ENCODE measurements at regions not wholly inside any gene's neighbourhood (a gene's known extent, or its start where the extent isn't known, plus 50 kb on each side); places are given as distances from the start of the nearest gene placed in this dataset.
A peak's percentile ranks its signal among the peaks of the same experiment; 100 is the strongest.

DNA sequence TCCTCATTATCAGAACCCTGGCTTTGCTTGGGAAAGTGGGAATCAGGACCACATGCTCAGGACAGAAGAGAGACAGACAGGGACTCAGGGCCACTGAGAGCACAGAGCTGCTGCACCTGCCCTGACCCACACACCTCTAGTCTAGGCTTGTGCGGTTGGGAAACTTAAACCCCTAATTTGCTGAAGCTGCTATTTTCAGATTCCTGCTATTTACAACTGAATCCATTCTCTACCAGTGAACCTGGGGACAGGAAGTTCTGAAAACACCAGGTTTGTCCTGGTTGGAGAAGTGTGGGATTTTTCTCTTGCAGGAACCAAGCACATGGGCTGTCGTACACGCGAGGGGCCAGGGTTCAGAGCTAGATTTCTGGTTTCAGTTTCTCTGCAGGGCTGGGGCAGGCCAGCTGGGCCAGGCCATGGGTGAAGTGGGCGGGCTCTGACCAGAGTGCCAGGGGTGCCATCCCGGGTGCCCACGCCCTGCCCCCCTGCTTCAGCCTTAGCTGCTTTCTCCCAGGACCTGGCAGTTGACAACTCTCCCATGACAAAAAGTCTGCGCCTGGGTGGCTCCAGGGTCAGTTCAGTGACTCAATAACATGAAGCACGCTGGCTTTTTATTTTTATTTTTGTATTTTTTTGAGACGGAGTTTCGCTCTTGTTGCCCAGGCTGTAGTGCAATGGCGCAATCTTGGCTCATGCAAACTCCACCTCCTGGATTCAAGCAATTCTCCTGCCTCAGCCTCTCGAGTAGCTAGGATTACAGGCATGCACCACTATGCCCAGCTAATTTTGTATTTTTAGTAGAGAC, 51.3 kb upstream of the SLC1A4 start:
- TF ChIP-seq POLR2AphosphoS5 (IDR thresholded peaks at IDR 0.05) (no peak), EP300 (IDR thresholded peaks at IDR 0.05; ENCODE audit: low read depth) (no peak), POLR2A (IDR thresholded peaks at IDR 0.05) (no peak)
- TF ChIP-seq, protein P1, sequence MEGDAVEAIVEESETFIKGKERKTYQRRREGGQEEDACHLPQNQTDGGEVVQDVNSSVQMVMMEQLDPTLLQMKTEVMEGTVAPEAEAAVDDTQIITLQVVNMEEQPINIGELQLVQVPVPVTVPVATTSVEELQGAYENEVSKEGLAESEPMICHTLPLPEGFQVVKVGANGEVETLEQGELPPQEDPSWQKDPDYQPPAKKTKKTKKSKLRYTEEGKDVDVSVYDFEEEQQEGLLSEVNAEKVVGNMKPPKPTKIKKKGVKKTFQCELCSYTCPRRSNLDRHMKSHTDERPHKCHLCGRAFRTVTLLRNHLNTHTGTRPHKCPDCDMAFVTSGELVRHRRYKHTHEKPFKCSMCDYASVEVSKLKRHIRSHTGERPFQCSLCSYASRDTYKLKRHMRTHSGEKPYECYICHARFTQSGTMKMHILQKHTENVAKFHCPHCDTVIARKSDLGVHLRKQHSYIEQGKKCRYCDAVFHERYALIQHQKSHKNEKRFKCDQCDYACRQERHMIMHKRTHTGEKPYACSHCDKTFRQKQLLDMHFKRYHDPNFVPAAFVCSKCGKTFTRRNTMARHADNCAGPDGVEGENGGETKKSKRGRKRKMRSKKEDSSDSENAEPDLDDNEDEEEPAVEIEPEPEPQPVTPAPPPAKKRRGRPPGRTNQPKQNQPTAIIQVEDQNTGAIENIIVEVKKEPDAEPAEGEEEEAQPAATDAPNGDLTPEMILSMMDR (IDR thresholded peaks at IDR 0.05) = no peak
- Histone ChIP-seq H3K4me3 (no peak overlapping the region), H3K27ac (peak overlapping the region in 2 of 4 donors; percentile 5 to 58), H3K36me3 (no peaks in the 10 kb centered on the region), H3K27me3 (no peaks in the 10 kb centered on the region), H3K4me1 (peaks cover 0 to 4% (median 0%) of the 10 kb centered on the region in 4 donors), H3K9me3 (no peaks in the 10 kb centered on the region)
- DNase-seq = peak; percentile 66
- in situ Hi-C loops (cut with MboI; ENCODE audit: low pct_ligation_motif_present in 1 of 4, low pct_unique_long_range_greater_than_20kb in 1 of 4, low sequenced_read_pairs in 3 of 4) (no loop called here), intact Hi-C loops (cut with DNase I; ENCODE audit: low total_unique reads) (no loop called here)
- 64% methylated on average over 13 of the region's 13 CpGs; no CpG with 5 or more reads in 1 of the 2 donors for WGBS, 2 donors (ENCODE audit: low coverage in 1 of 2)

DNA sequence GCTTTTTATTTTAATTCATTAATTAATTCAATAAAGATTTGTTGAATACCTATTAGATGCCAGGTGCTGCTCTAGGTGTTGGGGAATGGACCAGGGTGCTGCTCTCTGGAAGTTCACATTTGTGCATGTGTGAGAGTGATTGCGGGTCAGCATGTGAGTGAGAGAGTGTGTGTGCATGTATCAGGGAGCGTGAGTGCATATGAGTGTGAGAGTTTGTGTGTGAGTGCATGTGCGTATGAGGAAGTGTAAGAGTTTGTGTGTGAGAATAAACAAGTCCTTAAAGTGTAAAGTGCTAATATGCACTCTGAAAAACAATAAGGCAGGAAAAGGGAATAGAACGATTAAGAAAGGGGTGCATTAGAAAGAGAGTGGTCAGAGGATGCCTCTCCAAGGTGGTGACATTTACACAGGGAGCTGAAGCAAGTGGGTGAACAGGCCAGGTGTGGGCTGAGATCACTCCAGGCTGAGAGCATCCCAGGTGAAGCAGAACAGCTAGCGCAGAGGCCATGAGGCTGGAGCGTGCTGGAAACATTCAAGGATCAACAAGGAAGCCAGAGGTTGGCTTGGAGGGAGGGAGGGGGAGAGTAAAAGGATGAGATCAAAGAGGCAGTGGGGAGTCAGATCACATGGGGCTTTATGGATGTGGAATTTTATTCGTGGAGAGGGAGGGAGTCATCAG, 50.5 kb upstream of the SLC1A4 start:
- Histone ChIP-seq H3K27me3 (no peaks in the 10 kb centered on the region), H3K36me3 (no peaks in the 10 kb centered on the region), H3K27ac (peak overlapping the region in 1 of 4 donors; percentile 58), H3K4me3 (no peak overlapping the region), H3K4me1 (peaks cover 0 to 4% (median under 1%) of the 10 kb centered on the region in 4 donors), H3K9me3 (no peaks in the 10 kb centered on the region)
- no peak for DNase-seq
- in situ Hi-C loops (cut with MboI; ENCODE audit: low pct_ligation_motif_present in 1 of 4, low pct_unique_long_range_greater_than_20kb in 1 of 4, low sequenced_read_pairs in 3 of 4) (no loop called here), intact Hi-C loops (cut with DNase I; ENCODE audit: low total_unique reads) (no loop called here)
- WGBS, 2 donors (ENCODE audit: low coverage in 1 of 2) = 64 to 74% methylated on average over 5 to 7 of the region's 7 CpGs
- TF ChIP-seq POLR2AphosphoS5 (IDR thresholded peaks at IDR 0.05) = no peak
- TF ChIP-seq EP300 (IDR thresholded peaks at IDR 0.05; ENCODE audit: low read depth) = no peak
- TF ChIP-seq, protein P1 (IDR thresholded peaks at IDR 0.05) = no peak
- no peak for TF ChIP-seq POLR2A (IDR thresholded peaks at IDR 0.05)

DNA sequence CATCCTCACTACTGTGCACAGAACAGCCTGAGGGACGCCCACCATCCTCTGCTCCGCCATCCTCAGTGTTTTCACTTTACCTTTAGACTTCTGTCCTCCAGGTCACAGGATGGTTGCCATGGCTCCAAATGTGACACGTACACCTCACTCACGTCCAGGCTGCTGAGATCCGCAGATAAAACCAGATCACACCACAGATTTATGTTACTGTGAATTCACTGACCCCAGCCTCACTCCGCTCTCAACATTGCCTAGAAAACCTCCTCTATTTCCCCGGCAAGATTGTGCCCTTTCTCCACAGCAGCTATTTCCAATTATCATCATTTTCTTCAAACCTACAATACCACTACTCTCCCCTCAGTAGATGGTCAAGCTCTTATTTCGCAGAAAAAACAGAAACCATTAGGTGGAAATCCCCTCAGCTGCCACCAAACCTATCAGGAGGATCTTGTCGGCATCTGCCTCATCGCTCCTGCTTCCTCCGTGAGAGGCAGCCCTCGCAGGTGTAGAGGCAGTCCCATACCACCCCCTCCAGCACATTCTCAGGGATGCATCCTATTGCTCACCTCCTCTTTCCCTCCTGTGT, 49.8 kb upstream of the SLC1A4 start:
- TF ChIP-seq EP300 (IDR thresholded peaks at IDR 0.05; ENCODE audit: low read depth) (no peak), POLR2A (IDR thresholded peaks at IDR 0.05) (no peak), POLR2AphosphoS5 (IDR thresholded peaks at IDR 0.05) (no peak)
- TF ChIP-seq, protein P1 (IDR thresholded peaks at IDR 0.05) = no peak
- DNase-seq = peak; percentile 42
- H3K4me3 ChIP-seq = no peak overlapping the region
- H3K36me3 ChIP-seq = no peaks in the 10 kb centered on the region
- H3K27me3 ChIP-seq = no peaks in the 10 kb centered on the region
- no peaks in the 10 kb centered on the region for H3K9me3 ChIP-seq
- intact Hi-C loops (cut with DNase I; ENCODE audit: low total_unique reads) (no loop called here), in situ Hi-C loops (cut with MboI; ENCODE audit: low pct_ligation_motif_present in 1 of 4, low pct_unique_long_range_greater_than_20kb in 1 of 4, low sequenced_read_pairs in 3 of 4) (no loop called here)
- peak overlapping the region in 1 of 4 donors; percentile 58 for H3K27ac ChIP-seq
- peaks cover 0 to 6% (median 2%) of the 10 kb centered on the region in 4 donors for H3K4me1 ChIP-seq
- 60 to 74% methylated on average over 10 to 12 of the region's 12 CpGs for WGBS, 2 donors (ENCODE audit: low coverage in 1 of 2)

Small RNAs in the stretch of these regions (small RNA-seq; reads per million reads assigned to genes)
- gene RF00019 (0 reads per million in 4 donors), gene RN7SL211P (0 reads per million in 4 donors), gene RN7SL341P (0 reads per million in 4 donors)

Measured in transverse colon (tissue), 4 donors.